HCT116 (cell line): ENCODE measurements at regions not wholly inside any gene's neighbourhood (a gene's known extent, or its start where the extent isn't known, plus 50 kb on each side); places are given as distances from the start of the nearest gene placed in this dataset.
"Not testable (repeated sequence)": the region's sequence is repeated elsewhere in the genome, so short reads cannot be mapped to it uniquely, and the experiment has no call there.

Experiments
- ATAC-seq: fragments of 200-7000 bp; cut with Tn5 transposase; 2 replicates; pipeline ENCODE4 v1.9.1; 2020; ENCODE audit warnings: mild to moderate bottlenecking, moderate library complexity
- BruUV-seq: library from RNA; stranded (reverse); fragments of 400-500 nt; replicated peaks from 2 replicates; lab custom pipeline; 2021; lab: Mats Ljungman, UMichigan
- CTCF ChIA-PET: fragments of 300-600 bp; sonication (Branson Sonifier 250); formaldehyde crosslinking; loops from one replicate; lab custom pipeline; 2021; ENCODE audit warnings: antibody characterized with exemption; lab: Charles Lee
- POLR2A ChIA-PET: fragments of 300-600, 350-600 bp; sonication (Branson Sonifier 250); formaldehyde crosslinking; loops from one replicate; lab custom pipeline; 2021; ENCODE audit warnings: antibody characterized with exemption; lab: Charles Lee
- RAD21 ChIA-PET, 2 experiments: fragments of 300-600 bp; sonication (Branson Sonifier 250); formaldehyde crosslinking; loops; one replicate each; lab custom pipeline; 2023; ENCODE audit warnings: low total read pairs in 2 of 2; ENCODE audit not compliant: uncharacterized antibody in 2 of 2, unreplicated experiment in 2 of 2, low non-redundant PET in 1 of 2; lab: Charles Lee
- DNase-seq: peaks from one replicate; pipeline ENCODE4 v3.0.0-alpha.2; 2010; ENCODE audit warnings: low read depth, low spot score
- H2AFZ ChIP-seq: fragments of 200-600 bp; shearing (Covaris generic), sonication (generic); 2 replicates; pipeline ENCODE4 v1.6.1; 2017; ENCODE audit warnings: low read depth, mixed run types, mixed read lengths, antibody characterized with exemption, low read length; ENCODE audit not compliant: poor library complexity, severe bottlenecking
- H3K27ac ChIP-seq: 2 replicates; pipeline ENCODE4 v1.5.1; 2012; ENCODE audit warnings: low read depth, low read length
- H3K27me3 ChIP-seq: fragments of 200-600 bp; sonication (generic); 2 replicates; pipeline ENCODE4 v1.6.1; 2016; ENCODE audit warnings: mixed run types, low read length, mixed read lengths; ENCODE audit not compliant: insufficient read depth
- H3K36me3 ChIP-seq, 2 experiments: fragments of 200-500 bp in 1 of 2; fragments of 200-600 bp in 1 of 2; sonication (Bioruptor generic) in 1 of 2; sonication (generic) in 1 of 2; 2 replicates each; pipeline versions ENCODE4 v1.5.1 to v1.6.1; 2014 to 2016; ENCODE audit warnings: low read length in 2 of 2, inconsistent platforms in 1 of 2, mixed read lengths in 1 of 2, mixed run types in 1 of 2; ENCODE audit not compliant: insufficient read depth in 2 of 2, control insufficient read depth in 1 of 2
- H3K4me1 ChIP-seq, 2 experiments: fragments of 200-600 bp in 1 of 2; sonication (generic) in 1 of 2; 2 replicates each; pipeline versions ENCODE4 v1.5.1 to v1.6.1; 2012 to 2017; ENCODE audit warnings: low read length in 2 of 2, inconsistent platforms in 1 of 2, mild to moderate bottlenecking in 1 of 2, mixed read lengths in 1 of 2, mixed run types in 1 of 2, moderate library complexity in 1 of 2; ENCODE audit not compliant: insufficient read depth in 2 of 2, control insufficient read depth in 1 of 2
- H3K4me2 ChIP-seq: fragments of 200-600 bp; sonication (generic); 2 replicates; pipeline ENCODE4 v1.6.1; 2017; ENCODE audit warnings: mixed run types, low read length, mixed read lengths
- H3K4me3 ChIP-seq, 2 experiments: fragments of 200-600 bp in 1 of 2; sonication (generic) in 1 of 2; replicated peaks in 1 of 2; 2 replicates each; pipeline ENCODE4 v1.5.1; 2011 to 2016; ENCODE audit warnings: low read length in 2 of 2, control low read depth in 1 of 2, low read depth in 1 of 2, mild to moderate bottlenecking in 1 of 2, mixed read lengths in 1 of 2, mixed run types in 1 of 2
- H3K79me2 ChIP-seq: fragments of 200-600 bp; sonication (generic); 2 replicates; pipeline ENCODE4 v1.6.1; 2017; ENCODE audit warnings: mild to moderate bottlenecking, mixed run types, low read length, moderate library complexity, mixed read lengths; ENCODE audit not compliant: insufficient read depth
- H3K9ac ChIP-seq: fragments of 200-600 bp; sonication (generic); 2 replicates; pipeline ENCODE4 v1.6.1; 2016; ENCODE audit warnings: low read length, mixed read lengths
- H3K9me2 ChIP-seq: fragments of 200-600 bp; sonication (generic), shearing (Covaris generic); 2 replicates; pipeline ENCODE4 v1.6.1; 2017; ENCODE audit warnings: mixed run types, mild to moderate bottlenecking, moderate library complexity; ENCODE audit not compliant: insufficient read depth
- H3K9me3 ChIP-seq, 2 experiments: fragments of 200-500 bp in 1 of 2; fragments of 200-600 bp in 1 of 2; sonication (Bioruptor generic) in 1 of 2; sonication (generic) in 1 of 2; 2 replicates each; pipeline ENCODE4 v1.6.1; 2014 to 2017; ENCODE audit warnings: low read length in 2 of 2, mixed read lengths in 2 of 2, inconsistent platforms in 1 of 2, low read depth in 1 of 2, mild to moderate bottlenecking in 1 of 2, mixed run types in 1 of 2, moderate library complexity in 1 of 2; ENCODE audit not compliant: control insufficient read depth in 1 of 2, insufficient read depth in 1 of 2
- H4K20me1 ChIP-seq: fragments of 200-600 bp; sonication (generic), shearing (Covaris generic); 2 replicates; pipeline ENCODE4 v1.6.1; 2017; ENCODE audit warnings: mixed run types, mild to moderate bottlenecking, moderate library complexity; ENCODE audit not compliant: insufficient read depth
- intact Hi-C: fragments of 100-400 bp; cut with micrococcal nuclease; formaldehyde crosslinking; loops from 2 replicates; pipeline ENCODE4 v1.10.0; 2022

- ATAC-seq, result peak; percentile 77
- H2AFZ ChIP-seq, H3K9me3 ChIP-seq, DNase-seq, H3K27me3 ChIP-seq, H3K4me3 ChIP-seq, intact Hi-C loops, POLR2A ChIA-PET, CTCF ChIA-PET, RAD21 ChIA-PET, BruUV-seq, H3K4me1 ChIP-seq, H4K20me1 ChIP-seq, H3K4me2 ChIP-seq, H3K36me3 ChIP-seq, H3K9me2 ChIP-seq, H3K9ac ChIP-seq, H3K27ac ChIP-seq: not testable (repeated sequence)
- H3K79me2 ChIP-seq, result peaks cover 12% of the 10 kb centered on the region
Measured at GRCh38 chr7:128575277-128575676, 96.8 kb upstream of the GARIN1A start.

- H3K79me2 ChIP-seq, intact Hi-C loops, H3K27ac ChIP-seq, H3K9me3 ChIP-seq, RAD21 ChIA-PET, H3K36me3 ChIP-seq, H3K4me2 ChIP-seq, CTCF ChIA-PET, POLR2A ChIA-PET, H3K27me3 ChIP-seq, H2AFZ ChIP-seq, H4K20me1 ChIP-seq, H3K4me3 ChIP-seq, ATAC-seq, DNase-seq, BruUV-seq, H3K9me2 ChIP-seq, H3K9ac ChIP-seq, H3K4me1 ChIP-seq: not testable (repeated sequence)
Measured at GRCh38 chr7:128576953-128577352, 95.1 kb upstream of the GARIN1A start.

GRCh38 chr7:128579843-128580242, 92.2 kb upstream of the GARIN1A start:
- H4K20me1 ChIP-seq, BruUV-seq, H3K27me3 ChIP-seq, POLR2A ChIA-PET, H3K27ac ChIP-seq, H3K4me2 ChIP-seq, H3K4me3 ChIP-seq, DNase-seq, H3K9me2 ChIP-seq, H2AFZ ChIP-seq, CTCF ChIA-PET, H3K36me3 ChIP-seq, H3K9ac ChIP-seq, intact Hi-C loops, H3K4me1 ChIP-seq, RAD21 ChIA-PET, H3K9me3 ChIP-seq, ATAC-seq, H3K79me2 ChIP-seq: not testable (repeated sequence)

GRCh38 chr7:128581100-128581499, 91.0 kb upstream of the GARIN1A start:
- H3K36me3 ChIP-seq, H3K4me3 ChIP-seq, RAD21 ChIA-PET, H3K9me3 ChIP-seq, DNase-seq, POLR2A ChIA-PET, ATAC-seq, intact Hi-C loops, H3K4me1 ChIP-seq, H3K9me2 ChIP-seq, H3K27ac ChIP-seq, BruUV-seq, H3K9ac ChIP-seq, H2AFZ ChIP-seq, H4K20me1 ChIP-seq, H3K79me2 ChIP-seq, H3K4me2 ChIP-seq, H3K27me3 ChIP-seq, CTCF ChIA-PET: not testable (repeated sequence)
